K562 (cell line): ENCODE measurements at regions not wholly inside any gene's neighbourhood (a gene's known extent, or its start where the extent isn't known, plus 50 kb on each side); places are given as distances from the start of the nearest gene placed in this dataset.

Experiments used
- CTBP1 ChIP-seq: fragments of 450-650 bp; IDR thresholded peaks from 2 replicates; pipeline ENCODE4 v1.6.1; 2016; ENCODE audit warnings: borderline replicate concordance
- SOX6 ChIP-seq: fragments of 450-650 bp; IDR thresholded peaks from 2 replicates; pipeline ENCODE4 v1.6.1; 2014; ENCODE audit warnings: mild to moderate bottlenecking
- TF ChIP-seq, protein P1 (sequence below): fragments of 200-400 bp; formaldehyde crosslinking; IDR thresholded peaks from 2 replicates; pipeline ENCODE4 v1.6.1; 2017; ENCODE audit warnings: mild to moderate bottlenecking, low read depth, low read length, moderate library complexity
- TF ChIP-seq, protein P2 (sequence below), 2 experiments: fragments of 450-650 bp in 1 of 2; sonication (generic) in 1 of 2; formaldehyde crosslinking in 1 of 2; IDR thresholded peaks; 2 replicates each; pipeline versions ENCODE4 v1.7.1 to v1.9.0; 2016 to 2022; ENCODE audit warnings: inconsistent platforms in 1 of 2, mild to moderate bottlenecking in 1 of 2, missing genetic modification reagents in 1 of 2

DNA sequence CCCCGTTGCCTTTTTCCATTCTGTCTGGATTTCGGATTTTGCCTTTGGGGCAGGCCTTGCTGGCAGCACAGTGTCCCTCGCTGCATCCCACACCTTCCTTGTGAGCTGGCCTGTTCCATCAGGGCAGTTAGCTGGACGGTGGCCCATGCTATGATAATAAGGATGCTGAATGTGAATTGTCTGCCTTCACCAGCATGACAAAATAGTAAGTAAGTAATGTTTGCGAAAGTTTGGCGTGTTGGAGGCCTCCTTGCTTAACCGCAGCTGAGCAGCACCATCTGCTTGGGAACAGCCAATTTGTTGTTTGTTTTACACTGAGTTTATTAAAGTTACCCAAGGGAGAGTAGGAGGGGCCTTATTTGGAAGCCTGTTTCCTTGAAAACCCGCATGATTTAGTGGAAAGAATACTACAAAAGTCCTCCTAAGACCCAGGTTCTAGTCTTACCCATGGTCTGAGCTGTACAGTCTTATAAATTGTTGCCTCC is 469.7 kb upstream of the FANCL start (continued):
- TF ChIP-seq, protein P1, sequence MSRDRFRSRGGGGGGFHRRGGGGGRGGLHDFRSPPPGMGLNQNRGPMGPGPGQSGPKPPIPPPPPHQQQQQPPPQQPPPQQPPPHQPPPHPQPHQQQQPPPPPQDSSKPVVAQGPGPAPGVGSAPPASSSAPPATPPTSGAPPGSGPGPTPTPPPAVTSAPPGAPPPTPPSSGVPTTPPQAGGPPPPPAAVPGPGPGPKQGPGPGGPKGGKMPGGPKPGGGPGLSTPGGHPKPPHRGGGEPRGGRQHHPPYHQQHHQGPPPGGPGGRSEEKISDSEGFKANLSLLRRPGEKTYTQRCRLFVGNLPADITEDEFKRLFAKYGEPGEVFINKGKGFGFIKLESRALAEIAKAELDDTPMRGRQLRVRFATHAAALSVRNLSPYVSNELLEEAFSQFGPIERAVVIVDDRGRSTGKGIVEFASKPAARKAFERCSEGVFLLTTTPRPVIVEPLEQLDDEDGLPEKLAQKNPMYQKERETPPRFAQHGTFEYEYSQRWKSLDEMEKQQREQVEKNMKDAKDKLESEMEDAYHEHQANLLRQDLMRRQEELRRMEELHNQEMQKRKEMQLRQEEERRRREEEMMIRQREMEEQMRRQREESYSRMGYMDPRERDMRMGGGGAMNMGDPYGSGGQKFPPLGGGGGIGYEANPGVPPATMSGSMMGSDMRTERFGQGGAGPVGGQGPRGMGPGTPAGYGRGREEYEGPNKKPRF: no peak
- TF ChIP-seq SOX6 (peak; percentile 39; the same call in 1 of the 2 replicates), CTBP1 (peak; percentile 39; the same call in 1 of the 2 replicates)
- TF ChIP-seq, protein P2, sequence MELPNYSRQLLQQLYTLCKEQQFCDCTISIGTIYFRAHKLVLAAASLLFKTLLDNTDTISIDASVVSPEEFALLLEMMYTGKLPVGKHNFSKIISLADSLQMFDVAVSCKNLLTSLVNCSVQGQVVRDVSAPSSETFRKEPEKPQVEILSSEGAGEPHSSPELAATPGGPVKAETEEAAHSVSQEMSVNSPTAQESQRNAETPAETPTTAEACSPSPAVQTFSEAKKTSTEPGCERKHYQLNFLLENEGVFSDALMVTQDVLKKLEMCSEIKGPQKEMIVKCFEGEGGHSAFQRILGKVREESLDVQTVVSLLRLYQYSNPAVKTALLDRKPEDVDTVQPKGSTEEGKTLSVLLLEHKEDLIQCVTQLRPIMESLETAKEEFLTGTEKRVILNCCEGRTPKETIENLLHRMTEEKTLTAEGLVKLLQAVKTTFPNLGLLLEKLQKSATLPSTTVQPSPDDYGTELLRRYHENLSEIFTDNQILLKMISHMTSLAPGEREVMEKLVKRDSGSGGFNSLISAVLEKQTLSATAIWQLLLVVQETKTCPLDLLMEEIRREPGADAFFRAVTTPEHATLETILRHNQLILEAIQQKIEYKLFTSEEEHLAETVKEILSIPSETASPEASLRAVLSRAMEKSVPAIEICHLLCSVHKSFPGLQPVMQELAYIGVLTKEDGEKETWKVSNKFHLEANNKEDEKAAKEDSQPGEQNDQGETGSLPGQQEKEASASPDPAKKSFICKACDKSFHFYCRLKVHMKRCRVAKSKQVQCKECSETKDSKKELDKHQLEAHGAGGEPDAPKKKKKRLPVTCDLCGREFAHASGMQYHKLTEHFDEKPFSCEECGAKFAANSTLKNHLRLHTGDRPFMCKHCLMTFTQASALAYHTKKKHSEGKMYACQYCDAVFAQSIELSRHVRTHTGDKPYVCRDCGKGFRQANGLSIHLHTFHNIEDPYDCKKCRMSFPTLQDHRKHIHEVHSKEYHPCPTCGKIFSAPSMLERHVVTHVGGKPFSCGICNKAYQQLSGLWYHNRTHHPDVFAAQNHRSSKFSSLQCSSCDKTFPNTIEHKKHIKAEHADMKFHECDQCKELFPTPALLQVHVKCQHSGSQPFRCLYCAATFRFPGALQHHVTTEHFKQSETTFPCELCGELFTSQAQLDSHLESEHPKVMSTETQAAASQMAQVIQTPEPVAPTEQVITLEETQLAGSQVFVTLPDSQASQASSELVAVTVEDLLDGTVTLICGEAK (IDR thresholded peaks at IDR 0.05): peak; percentile 64; the same call in 1 of the 2 replicates
- TF ChIP-seq, protein P2 (CRISPR knock-in tag; IDR thresholded peaks at IDR 0.05): no peak
